DMS 273 (cell line): ENCODE measurements at regions not wholly inside any gene's neighbourhood (a gene's known extent, or its start where the extent isn't known, plus 50 kb on each side); places are given as distances from the start of the nearest gene placed in this dataset.
A peak's percentile ranks its signal among the peaks of the same experiment; 100 is the strongest.

Experiments used
- DNase-seq: peaks from one replicate; lab custom pipeline; 2025; ENCODE audit not compliant: unreplicated experiment; lab: John Stamatoyannopoulos, UW

GRCh38 chr18:5646739-5647138 lies 102.9 kb upstream of the EPB41L3 start:
- no peak for DNase-seq

- DNase-seq: no peak
These were observed 99.5 kb upstream of the EPB41L3 start for GRCh38 chr18:5643288-5643687.

GRCh38 chr18:5640939-5641338 lies 97.1 kb upstream of the EPB41L3 start:
- DNase-seq: no peak

- no peak for DNase-seq
These were observed 95.3 kb upstream of the EPB41L3 start for GRCh38 chr18:5639131-5639530.

DNA sequence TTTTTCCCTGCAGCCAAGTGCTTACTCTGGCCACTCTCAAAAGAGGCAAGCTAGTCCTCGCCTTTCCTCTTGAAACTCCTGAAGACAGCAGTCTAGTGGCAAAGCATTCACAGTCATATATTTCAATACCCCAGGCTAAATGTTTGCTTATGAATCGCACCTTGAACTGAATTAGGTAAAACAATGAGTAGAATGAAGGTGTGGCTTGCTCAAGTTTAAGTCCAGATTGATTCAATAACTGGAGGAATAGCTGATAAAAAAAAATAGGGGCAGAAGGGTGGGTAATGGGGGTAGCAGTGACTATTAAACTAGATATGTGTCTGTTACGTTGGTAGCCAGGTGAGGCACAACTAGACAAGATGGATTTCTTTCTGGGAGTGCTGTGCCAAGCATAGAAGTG lies 88.2 kb upstream of the EPB41L3 start:
- DNase-seq: no peak

DNA sequence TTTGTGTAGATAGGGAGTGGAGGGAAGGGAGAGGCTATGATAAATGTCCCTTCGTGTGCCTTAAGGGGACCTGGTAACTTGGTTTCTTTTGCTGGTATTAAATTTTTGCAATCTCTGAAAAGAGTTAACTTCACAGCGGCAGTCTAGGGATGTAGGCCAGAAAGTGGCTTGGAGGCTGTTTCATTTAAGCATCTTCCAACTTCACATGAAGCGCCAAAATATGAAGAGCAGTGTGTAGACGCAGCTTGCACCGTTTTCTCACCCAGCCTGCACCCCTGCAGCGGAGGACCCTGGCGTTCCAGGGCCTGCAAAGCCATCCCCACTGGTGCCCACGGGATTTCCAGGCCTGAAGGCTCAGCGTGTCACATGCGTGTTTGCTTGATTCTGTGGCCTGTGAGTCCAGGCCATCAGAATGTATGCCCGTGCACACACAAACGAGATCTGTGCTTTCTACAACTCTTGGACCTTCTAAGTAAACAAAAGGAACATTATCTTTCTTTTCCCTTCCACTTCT lies 87.2 kb upstream of the EPB41L3 start:
- DNase-seq: no peak

DNA sequence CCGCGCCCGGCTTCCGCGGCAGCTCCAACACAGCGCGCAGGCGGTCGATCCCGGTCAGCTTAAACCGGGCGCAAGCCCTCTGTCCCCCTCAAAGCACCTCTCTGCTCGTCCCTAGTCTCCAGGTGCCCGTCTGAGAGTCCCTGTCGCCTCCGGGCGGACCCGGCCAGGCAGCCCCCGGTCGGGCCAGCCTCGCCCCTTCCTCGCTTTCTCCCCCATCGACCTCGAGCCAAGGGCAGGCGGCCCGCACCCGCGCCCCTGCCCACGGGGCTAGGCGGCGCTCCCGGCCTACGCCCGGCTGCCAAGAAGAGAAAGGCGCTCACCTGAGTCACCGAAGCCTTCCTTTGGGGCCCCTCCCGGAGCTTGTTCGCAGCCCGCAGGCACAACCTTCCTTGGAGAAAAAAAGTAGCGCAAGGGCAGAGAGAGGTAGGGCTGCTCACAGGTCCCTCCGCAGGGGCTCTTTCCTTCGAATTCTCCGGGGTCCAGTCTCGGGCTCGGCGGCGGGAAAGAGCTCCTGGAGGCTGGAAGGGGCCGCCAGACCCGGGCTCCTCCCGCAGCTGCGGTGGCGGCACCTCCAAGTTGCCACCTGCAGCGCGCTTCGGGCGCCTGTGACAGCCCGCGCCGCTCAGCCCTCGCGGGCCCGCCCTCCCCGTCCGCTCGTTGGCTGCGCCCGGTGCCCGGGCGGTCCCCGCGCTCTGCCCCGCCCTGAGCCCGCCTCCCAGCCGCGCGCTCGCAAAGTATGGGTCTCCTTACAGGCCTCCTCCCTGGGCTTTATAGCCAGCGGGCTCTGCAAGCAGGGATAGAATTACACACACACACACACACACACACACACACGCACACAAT lies 86.5 kb upstream of the EPB41L3 start:
- DNase-seq: peak; percentile 94

GRCh38 chr18:5628512-5629255 lies 84.9 kb upstream of the EPB41L3 start:
- DNase-seq: peak; percentile 79

DNA sequence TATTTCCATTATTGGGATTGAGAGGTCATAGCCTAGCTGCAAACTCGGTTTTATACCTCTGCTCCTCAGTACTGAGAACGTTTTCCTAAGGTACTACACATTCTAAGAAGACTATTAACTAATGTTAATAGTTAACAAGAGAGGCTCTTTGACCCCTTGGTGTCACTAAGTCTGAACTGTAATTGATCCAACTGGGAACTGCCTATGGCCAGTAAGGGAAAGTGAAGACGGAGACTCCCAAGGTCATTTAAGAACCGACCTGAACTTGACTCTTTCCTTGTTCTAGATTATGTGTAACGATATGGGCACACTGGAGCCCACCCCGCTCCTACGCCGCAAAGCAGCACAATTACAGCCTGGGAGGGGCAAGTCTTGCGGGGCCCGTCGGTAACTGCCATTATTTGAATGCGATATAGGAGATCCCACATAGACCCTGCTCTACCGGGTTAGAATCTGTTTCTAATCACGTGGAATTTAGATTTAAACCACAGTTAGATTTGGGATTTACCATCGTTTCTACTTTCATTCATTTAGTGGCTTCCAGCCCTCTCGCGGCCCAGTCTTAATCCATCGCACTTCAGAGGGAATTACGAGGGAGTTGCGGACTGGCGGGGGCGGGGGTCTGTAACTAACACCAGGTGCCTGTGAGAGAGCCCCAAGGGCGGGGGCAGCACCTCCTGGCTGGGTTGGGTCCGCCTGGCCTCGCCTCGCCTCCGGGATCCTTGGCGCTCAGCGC lies 84.1 kb upstream of the EPB41L3 start:
- no peak for DNase-seq

DNA sequence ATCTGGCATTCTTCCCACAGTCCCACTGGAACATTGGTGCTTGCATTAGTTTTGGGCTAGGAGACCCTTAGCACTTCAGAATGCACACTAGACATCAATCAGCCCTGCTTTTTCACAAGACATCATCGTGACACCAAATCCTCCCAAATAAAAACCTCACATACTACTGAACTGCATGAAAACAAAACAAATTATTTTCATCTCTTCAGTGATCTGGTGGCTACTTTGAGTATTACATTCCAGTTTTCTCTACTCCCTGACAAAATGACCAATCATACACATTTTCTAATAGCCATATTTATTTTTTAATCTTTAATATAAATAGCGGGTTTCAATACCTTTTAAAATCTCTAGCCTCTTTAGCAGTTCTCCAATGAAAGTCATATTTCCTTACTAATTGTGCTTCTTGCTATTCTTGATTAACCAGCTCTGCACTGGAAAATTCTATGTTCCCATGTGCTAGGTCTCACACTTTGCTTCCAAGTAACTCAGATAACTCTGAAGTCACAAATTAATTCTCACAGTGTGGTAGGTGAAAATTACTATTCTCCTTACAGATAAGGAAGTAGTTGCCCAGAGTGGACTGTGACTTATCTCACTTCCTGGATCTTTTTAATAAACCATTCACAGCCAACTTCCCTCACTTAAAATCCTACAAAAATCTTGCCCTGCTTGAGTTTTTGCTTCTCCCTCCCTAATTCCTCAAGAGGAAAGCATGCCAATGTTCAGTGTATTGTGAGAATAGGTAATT lies 82.5 kb upstream of the EPB41L3 start:
- DNase-seq: no peak

DNA sequence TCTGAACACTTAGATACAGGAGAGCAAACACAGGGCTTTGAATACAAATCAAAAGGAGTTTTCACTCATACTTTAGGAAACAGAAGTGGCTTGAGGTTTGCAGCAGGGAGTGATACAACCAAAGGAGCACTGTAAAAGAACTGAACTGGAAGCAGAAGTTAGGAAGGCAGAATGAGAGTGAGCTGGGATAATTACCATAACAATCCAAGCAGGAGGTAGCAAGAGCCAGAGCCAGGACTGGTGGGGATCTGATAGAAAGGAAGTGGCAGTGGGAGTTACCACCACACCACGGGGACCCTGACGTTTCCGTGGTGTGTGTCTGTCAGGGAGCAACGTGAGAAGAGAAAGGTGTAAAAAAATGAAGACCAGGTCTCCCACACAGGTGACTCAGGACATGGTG lies 81.3 kb upstream of the EPB41L3 start:
- DNase-seq: no peak

GRCh38 chr18:5622905-5623304 lies 79.1 kb upstream of the EPB41L3 start:
- no peak for DNase-seq

- DNase-seq: no peak
These were observed 76.5 kb upstream of the EPB41L3 start for GRCh38 chr18:5620289-5620688.

DNA sequence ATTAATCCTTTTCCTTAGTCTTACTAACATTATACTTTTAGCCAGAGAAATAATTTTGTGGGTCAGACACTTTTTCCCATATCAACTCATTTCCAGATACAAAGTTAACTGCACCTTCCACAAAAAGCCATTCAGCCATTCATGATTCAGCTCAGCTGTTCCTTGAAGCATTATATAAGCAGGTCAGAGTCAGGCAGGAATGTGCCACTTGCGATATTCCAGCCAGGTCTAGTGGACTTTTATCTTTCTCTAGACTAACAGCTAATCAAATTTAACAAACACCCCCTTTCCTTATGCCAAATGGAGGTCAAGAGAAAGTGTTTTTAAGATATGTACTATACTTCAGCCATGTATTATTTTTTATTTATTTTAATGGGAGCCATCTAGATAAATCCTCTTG lies 75.6 kb upstream of the EPB41L3 start:
- no peak for DNase-seq

- no peak for DNase-seq
These were observed 74.4 kb upstream of the EPB41L3 start for GRCh38 chr18:5618047-5618688.

GRCh38 chr18:5611221-5611620 lies 67.4 kb upstream of the EPB41L3 start:
- DNase-seq: no peak

GRCh38 chr18:5608846-5609245 lies 65.0 kb upstream of the EPB41L3 start:
- no peak for DNase-seq

DNA sequence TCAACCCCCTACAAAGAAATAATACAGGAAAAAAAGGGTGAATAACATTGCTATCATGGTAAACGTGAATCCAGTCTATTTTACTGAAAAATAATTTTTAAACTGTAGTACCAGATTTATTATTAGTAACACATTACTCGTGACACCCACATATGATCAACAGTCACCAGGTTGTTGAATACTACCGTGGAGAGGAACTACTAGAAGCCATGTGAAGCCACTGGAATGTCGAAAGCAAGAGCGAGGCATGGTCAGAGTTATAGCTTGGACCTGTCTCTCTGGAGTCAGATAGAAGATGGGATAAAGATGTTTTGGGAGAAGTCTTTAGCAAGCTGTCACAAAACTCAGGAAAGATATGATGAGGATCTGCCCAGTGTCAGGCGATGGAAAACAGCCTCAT lies 63.2 kb upstream of the EPB41L3 start:
- no peak for DNase-seq

GRCh38 chr18:5604778-5605177 lies 61.0 kb upstream of the EPB41L3 start:
- peak; percentile 42 for DNase-seq

DNA sequence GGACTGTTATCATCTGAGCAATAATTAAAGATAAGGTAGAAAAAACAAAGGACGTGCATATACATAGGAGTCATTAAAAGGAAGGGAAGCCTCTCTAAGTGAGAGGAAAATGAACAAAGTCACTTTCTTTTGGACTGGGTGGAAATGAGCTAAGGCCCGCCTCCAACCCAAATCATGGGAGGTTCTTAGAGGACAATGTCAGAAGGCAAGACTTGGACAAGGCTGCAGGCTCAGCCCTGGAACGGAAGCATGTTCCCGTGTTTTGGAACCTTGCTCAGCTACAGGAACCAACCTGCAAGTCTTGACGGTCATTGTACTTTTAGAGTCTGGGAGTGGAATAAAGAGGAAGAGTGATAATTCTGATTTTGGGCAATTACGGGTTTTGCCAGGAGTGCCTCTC lies 59.4 kb upstream of the EPB41L3 start:
- DNase-seq: no peak
